ENCODE measurements at regions not wholly inside any gene's neighbourhood (a gene's known extent, or its start where the extent isn't known, plus 50 kb on each side); places are given as distances from the start of the nearest gene placed in this dataset.

- intact Hi-C loops (cut with micrococcal nuclease) = no loop called here
- Mint-ChIP-seq H3K4me3 (no peak overlapping the region), H3K36me3 (ENCODE audit: low read depth) (no peaks in the 10 kb centered on the region), H3K4me1 (ENCODE audit: low read depth) (no peaks in the 10 kb centered on the region), H3K27me3 (peaks cover 7% of the 10 kb centered on the region), H3K9me3 (no peaks in the 10 kb centered on the region), H3K27ac (no peak overlapping the region)
- DNase-seq = no peak
- no peak for ATAC-seq
- no peak for TF ChIP-seq CTCF (IDR thresholded peaks at IDR 0.05)
- ChIA-PET POLR2A (no interaction called here), CTCF (no interaction called here)
These were observed 228.8 kb upstream of the RGMA start for GRCh38 chr15:93317772-93318171.

- Mint-ChIP-seq H3K27ac (no peak overlapping the region), H3K4me1 (ENCODE audit: low read depth) (no peaks in the 10 kb centered on the region), H3K9me3 (no peaks in the 10 kb centered on the region), H3K27me3 (peaks cover 7% of the 10 kb centered on the region), H3K36me3 (ENCODE audit: low read depth) (no peaks in the 10 kb centered on the region), H3K4me3 (no peak overlapping the region)
- POLR2A ChIA-PET = no interaction called here
- CTCF ChIA-PET = no interaction called here
- ATAC-seq (no peak), DNase-seq (no peak)
- intact Hi-C loops (cut with micrococcal nuclease) = no loop called here
- no peak for TF ChIP-seq CTCF (IDR thresholded peaks at IDR 0.05)
These were observed 225.2 kb upstream of the RGMA start for GRCh38 chr15:93314245-93314644.

GRCh38 chr15:93312891-93313486, 224.0 kb upstream of the RGMA start:
- ChIA-PET POLR2A (no interaction called here), CTCF (no interaction called here)
- no peak for TF ChIP-seq CTCF (IDR thresholded peaks at IDR 0.05)
- Mint-ChIP-seq H3K36me3 (ENCODE audit: low read depth) (no peaks in the 10 kb centered on the region), H3K27ac (no peak overlapping the region), H3K9me3 (no peaks in the 10 kb centered on the region), H3K4me3 (no peak overlapping the region), H3K27me3 (peaks cover 7% of the 10 kb centered on the region), H3K4me1 (ENCODE audit: low read depth) (no peaks in the 10 kb centered on the region)
- intact Hi-C loops (cut with micrococcal nuclease) = no loop called here
- DNase-seq (no peak), ATAC-seq (no peak)

GRCh38 chr15:93311620-93312019, 222.6 kb upstream of the RGMA start:
- ATAC-seq = no peak
- H3K36me3 Mint-ChIP-seq (ENCODE audit: low read depth) = no peaks in the 10 kb centered on the region
- no peaks in the 10 kb centered on the region for H3K9me3 Mint-ChIP-seq
- peaks cover 4% of the 10 kb centered on the region for H3K27me3 Mint-ChIP-seq
- H3K27ac Mint-ChIP-seq = no peak overlapping the region
- no peak for TF ChIP-seq CTCF (IDR thresholded peaks at IDR 0.05)
- intact Hi-C loops (cut with micrococcal nuclease) = no loop called here
- no peak for DNase-seq
- ChIA-PET POLR2A (no interaction called here), CTCF (no interaction called here)
- no peak overlapping the region for H3K4me3 Mint-ChIP-seq
- no peaks in the 10 kb centered on the region for H3K4me1 Mint-ChIP-seq (ENCODE audit: low read depth)

- Mint-ChIP-seq H3K36me3 (ENCODE audit: low read depth) (no peaks in the 10 kb centered on the region), H3K27me3 (no peaks in the 10 kb centered on the region), H3K4me3 (no peak overlapping the region), H3K9me3 (no peaks in the 10 kb centered on the region), H3K4me1 (ENCODE audit: low read depth) (no peaks in the 10 kb centered on the region), H3K27ac (no peak overlapping the region)
- ChIA-PET CTCF (no interaction called here), POLR2A (no interaction called here)
- intact Hi-C loops (cut with micrococcal nuclease) = no loop called here
- no peak for TF ChIP-seq CTCF (IDR thresholded peaks at IDR 0.05)
- ATAC-seq (no peak), DNase-seq (no peak)
These were observed 219.1 kb upstream of the RGMA start for GRCh38 chr15:93308026-93308690.
